ENCODE measurements at regions not wholly inside any gene's neighbourhood (a gene's known extent, or its start where the extent isn't known, plus 50 kb on each side); places are given as distances from the start of the nearest gene placed in this dataset.

DNA sequence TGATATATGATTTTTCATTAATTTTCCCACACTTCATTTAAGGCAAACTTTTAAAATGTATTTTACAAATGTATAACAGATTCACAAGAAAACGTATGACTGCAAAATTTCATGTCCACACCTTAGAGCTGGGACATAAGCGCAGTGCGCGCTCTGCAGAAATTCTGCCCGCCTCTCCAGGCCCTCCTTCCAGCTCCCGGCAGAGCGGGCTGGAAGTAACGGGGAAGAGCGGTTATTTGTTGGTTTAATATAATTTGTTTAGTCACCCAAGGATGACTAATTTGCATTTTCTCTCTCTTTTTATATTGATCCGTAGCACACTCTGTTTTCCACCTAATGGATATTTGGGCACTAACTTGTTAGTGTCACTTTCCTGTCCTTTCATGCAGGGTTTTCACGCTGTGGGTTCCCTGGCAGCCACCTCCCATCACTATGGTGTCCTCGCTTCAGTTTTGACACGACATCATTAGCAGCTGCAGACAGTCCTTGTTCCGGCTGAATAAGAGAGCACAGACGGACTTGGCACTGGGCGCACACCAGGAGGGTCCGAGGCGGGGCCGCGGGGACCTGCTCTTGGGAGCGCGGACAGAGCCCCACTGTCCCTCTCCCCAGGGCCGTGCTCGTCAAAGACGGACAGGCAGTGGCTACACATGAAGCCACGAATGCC, 129.2 kb upstream of the SEC61G start:
- POLR2A ChIA-PET: no interaction called here

DNA sequence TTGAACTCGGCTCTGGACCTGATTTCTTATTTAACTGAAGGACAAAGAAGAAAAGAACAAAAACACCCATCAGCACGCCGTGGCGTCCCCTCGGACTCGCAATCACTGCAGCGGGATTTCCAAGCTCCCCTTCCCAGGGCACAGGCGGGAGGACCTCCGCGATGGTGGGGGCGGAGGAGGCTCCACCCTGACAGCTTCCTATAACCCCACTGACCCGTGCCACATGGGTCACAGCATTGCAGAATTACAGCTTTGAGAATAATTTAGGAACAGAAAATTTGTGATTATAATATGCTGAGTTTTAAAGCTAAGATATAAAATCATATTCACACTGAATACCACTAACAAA, 129.7 kb upstream of the SEC61G start:
- DNase-seq: no peak
- CTCF ChIA-PET: no interaction called here
- Mint-ChIP-seq H3K4me1 (no peaks in the 10 kb centered on the region), H3K9me3 (no peaks in the 10 kb centered on the region), H3K36me3 (ENCODE audit: low read depth) (no peaks in the 10 kb centered on the region), H3K4me3 (no peak overlapping the region), H3K27me3 (peaks cover 11% of the 10 kb centered on the region), H3K27ac (no peak overlapping the region)
- POLR2A ChIA-PET: no interaction called here

More for the DNA sequence above, 129.2 kb upstream of the SEC61G start:
- CTCF ChIA-PET: no interaction called here
- Mint-ChIP-seq H3K4me3 (no peak overlapping the region), H3K27me3 (peaks cover 11% of the 10 kb centered on the region), H3K4me1 (no peaks in the 10 kb centered on the region), H3K9me3 (no peaks in the 10 kb centered on the region), H3K27ac (no peak overlapping the region), H3K36me3 (ENCODE audit: low read depth) (no peaks in the 10 kb centered on the region)
- no peak for DNase-seq

DNA sequence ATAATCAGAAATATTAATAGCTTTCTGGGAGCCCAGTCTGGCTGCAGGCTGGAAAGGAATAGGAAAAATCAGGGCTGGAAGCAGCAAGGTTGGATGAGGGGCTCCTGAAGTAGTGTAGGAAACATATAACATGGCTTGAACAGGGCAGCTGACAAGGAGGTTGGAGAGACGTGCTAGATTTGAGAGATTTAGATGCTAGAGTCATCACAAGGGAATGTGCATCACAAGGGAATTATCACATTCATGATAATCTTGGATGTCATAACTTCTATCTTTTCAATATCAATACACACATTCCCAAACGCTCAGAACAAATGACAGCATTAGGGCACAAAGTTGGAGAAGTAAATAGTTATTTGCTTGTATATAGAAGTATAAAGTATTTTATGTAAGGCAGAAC, 120.9 kb upstream of the EGFR start:
- Mint-ChIP-seq H3K27ac (no peak overlapping the region), H3K27me3 (peaks cover 2% of the 10 kb centered on the region), H3K36me3 (ENCODE audit: low read depth) (no peaks in the 10 kb centered on the region), H3K4me1 (no peaks in the 10 kb centered on the region), H3K9me3 (no peaks in the 10 kb centered on the region), H3K4me3 (no peak overlapping the region)
- POLR2A ChIA-PET: no interaction called here
- DNase-seq: no peak
- CTCF ChIA-PET: no interaction called here

GRCh38 chr7:54898659-54899340, 120.0 kb upstream of the EGFR start:
- no peak overlapping the region for H3K27ac Mint-ChIP-seq
- POLR2A ChIA-PET: no interaction called here
- H3K36me3 Mint-ChIP-seq (ENCODE audit: low read depth): no peaks in the 10 kb centered on the region
- no peaks in the 10 kb centered on the region for H3K4me1 Mint-ChIP-seq
- peaks cover 2% of the 10 kb centered on the region for H3K27me3 Mint-ChIP-seq
- DNase-seq: no peak
- CTCF ChIA-PET: no interaction called here
- H3K9me3 Mint-ChIP-seq: no peaks in the 10 kb centered on the region
- no peak overlapping the region for H3K4me3 Mint-ChIP-seq

DNA sequence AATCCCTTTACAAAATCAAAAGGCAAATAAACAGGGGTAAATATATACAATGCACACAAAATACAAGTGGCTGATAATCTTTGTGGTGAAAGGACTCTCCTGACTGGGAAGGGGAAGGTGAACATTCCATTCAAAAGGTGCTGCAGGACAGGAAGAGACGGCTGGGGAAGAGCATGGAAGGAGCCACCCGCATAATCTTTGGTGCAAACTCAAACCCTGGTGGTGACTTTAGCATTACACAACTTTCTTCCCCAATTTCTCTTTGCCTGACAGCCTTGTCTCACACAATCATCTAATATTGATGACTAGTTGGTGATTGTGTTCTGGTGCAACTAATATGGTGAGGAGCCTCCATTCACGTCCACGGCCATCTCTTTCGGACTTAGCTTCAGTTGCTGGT, 117.0 kb upstream of the EGFR start:
- no peak for DNase-seq
- Mint-ChIP-seq H3K4me1 (no peaks in the 10 kb centered on the region), H3K27ac (no peak overlapping the region), H3K36me3 (ENCODE audit: low read depth) (no peaks in the 10 kb centered on the region), H3K4me3 (no peak overlapping the region), H3K9me3 (no peaks in the 10 kb centered on the region), H3K27me3 (peaks cover 1% of the 10 kb centered on the region)
- ChIA-PET CTCF (no interaction called here), POLR2A (no interaction called here)

DNA sequence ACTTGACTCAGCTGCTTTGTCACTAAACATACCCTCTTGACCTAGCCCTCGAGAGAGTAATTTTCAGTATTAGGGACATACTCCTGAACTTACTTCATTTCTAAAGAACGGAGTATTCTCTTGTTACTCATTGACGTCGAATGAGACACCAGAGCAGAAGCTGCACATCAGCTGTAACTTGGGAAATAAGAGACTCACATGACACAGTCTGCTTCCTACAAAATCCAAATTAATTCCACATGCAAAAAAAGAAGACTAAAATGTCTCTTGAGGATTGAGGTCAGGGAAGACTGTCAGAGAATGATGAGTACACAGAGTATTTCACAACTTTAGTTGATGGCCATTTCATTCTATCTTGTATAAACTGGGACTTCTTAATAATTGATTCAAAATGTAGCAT, 114.7 kb upstream of the EGFR start:
- Mint-ChIP-seq H3K27ac (no peak overlapping the region), H3K27me3 (no peaks in the 10 kb centered on the region), H3K4me3 (no peak overlapping the region), H3K9me3 (no peaks in the 10 kb centered on the region), H3K36me3 (ENCODE audit: low read depth) (no peaks in the 10 kb centered on the region), H3K4me1 (no peaks in the 10 kb centered on the region)
- CTCF ChIA-PET: no interaction called here
- no peak for DNase-seq
- POLR2A ChIA-PET: no interaction called here

GRCh38 chr7:54904986-54905385, 113.8 kb upstream of the EGFR start:
- H3K4me1 Mint-ChIP-seq: no peaks in the 10 kb centered on the region
- no peak overlapping the region for H3K4me3 Mint-ChIP-seq
- DNase-seq: no peak
- no peaks in the 10 kb centered on the region for H3K27me3 Mint-ChIP-seq
- ChIA-PET CTCF (no interaction called here), POLR2A (no interaction called here)
- H3K9me3 Mint-ChIP-seq: no peaks in the 10 kb centered on the region
- H3K36me3 Mint-ChIP-seq (ENCODE audit: low read depth): no peaks in the 10 kb centered on the region
- no peak overlapping the region for H3K27ac Mint-ChIP-seq

DNA sequence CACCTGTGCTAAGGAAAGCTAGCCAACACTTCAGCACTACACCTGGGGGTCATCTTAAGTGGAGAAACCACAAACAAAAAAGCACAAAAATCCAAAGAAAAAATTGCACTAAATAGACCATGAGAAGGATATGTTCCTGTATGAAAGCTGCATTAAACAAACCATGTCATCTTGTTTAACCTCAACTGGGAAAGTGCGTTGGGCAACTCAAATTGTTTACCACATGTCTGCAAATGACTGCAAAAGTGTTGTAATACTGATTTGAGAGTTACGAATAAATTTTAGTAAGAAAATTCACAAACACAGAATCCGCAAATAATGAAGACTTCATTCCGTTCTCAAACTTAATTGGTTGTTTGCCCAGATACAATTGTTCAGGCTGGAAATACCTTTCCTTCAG, 111.9 kb upstream of the EGFR start:
- CTCF ChIA-PET: no interaction called here
- Mint-ChIP-seq H3K36me3 (ENCODE audit: low read depth) (no peaks in the 10 kb centered on the region), H3K4me1 (no peaks in the 10 kb centered on the region), H3K9me3 (no peaks in the 10 kb centered on the region), H3K27ac (no peak overlapping the region), H3K4me3 (no peak overlapping the region), H3K27me3 (no peaks in the 10 kb centered on the region)
- no peak for DNase-seq
- POLR2A ChIA-PET: no interaction called here

- no peak overlapping the region for H3K4me3 Mint-ChIP-seq
- ChIA-PET CTCF (no interaction called here), POLR2A (no interaction called here)
- no peaks in the 10 kb centered on the region for H3K36me3 Mint-ChIP-seq (ENCODE audit: low read depth)
- H3K27me3 Mint-ChIP-seq: no peaks in the 10 kb centered on the region
- H3K4me1 Mint-ChIP-seq: no peaks in the 10 kb centered on the region
- no peaks in the 10 kb centered on the region for H3K9me3 Mint-ChIP-seq
- no peak for DNase-seq
- H3K27ac Mint-ChIP-seq: no peak overlapping the region
Observed at GRCh38 chr7:54907981-54908380, 110.8 kb upstream of the EGFR start.

DNA sequence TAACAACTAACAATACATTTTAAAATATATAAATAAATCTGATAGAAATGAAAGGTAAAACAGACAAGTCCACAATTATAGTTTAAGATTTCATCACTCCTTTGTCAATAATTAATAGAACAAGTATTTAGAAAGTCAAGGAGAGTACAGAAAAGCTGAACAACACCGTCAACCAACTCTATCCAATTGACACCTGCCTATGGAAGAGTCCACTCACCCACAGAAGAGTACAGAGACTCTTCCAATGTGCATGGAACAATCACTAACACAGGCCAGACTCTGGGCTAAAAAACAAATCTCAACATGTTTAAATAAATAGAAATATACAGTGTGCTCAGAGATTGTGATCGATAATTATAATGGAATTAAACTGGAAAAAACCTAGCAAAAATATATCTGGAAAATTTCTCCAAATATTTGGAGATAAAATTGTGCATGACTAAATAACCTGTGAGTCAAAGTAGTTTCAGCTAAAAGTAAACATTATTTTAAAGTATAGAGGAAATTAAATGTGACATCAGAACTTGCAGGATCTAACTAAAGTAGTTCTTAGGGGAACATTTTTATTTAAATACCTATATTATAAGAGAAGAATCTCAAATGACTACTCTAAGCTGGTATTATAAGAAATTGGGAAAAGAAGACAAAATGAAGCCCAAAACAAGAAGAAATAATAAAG, 109.9 kb upstream of the EGFR start:
- Mint-ChIP-seq H3K4me1 (no peaks in the 10 kb centered on the region), H3K4me3 (no peak overlapping the region), H3K27ac (no peak overlapping the region), H3K27me3 (no peaks in the 10 kb centered on the region), H3K36me3 (ENCODE audit: low read depth) (no peaks in the 10 kb centered on the region), H3K9me3 (no peaks in the 10 kb centered on the region)
- DNase-seq: no peak
- ChIA-PET CTCF (no interaction called here), POLR2A (no interaction called here)

DNA sequence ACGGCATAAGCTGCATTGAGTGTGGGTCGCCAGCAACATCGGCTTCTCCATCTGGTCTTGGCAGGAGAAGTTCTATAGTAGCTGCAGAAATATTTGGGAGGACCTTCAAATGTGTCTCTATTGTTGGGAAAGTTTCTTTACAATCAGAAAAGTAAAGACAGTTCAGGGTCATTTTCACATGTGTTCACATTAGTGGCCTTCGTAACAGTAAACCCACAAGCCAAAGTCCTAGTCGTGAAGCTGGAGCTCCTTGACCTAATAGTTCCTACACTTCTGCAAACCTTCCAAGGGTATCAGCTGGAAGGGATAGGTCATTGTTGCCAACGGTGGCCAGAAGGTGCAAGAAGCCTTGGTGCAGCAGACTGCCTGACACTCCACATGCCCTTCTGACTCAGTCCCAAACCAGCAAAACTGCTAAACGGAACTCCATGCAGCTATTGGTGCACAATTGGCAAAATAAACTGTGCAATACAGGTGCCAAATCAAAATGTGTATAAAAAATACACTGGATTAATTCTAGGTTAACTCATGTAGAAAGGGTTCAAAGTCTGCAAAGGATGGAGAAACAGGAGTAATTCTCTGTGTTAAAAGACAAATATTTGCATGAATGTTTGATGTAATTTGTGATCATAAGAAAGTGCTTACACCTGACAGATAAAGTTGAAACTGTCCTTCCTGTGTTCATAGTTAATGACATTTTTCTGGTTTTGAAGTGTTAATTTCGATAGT, 102.8 kb upstream of the EGFR start:
- POLR2A ChIA-PET: no interaction called here

DNA sequence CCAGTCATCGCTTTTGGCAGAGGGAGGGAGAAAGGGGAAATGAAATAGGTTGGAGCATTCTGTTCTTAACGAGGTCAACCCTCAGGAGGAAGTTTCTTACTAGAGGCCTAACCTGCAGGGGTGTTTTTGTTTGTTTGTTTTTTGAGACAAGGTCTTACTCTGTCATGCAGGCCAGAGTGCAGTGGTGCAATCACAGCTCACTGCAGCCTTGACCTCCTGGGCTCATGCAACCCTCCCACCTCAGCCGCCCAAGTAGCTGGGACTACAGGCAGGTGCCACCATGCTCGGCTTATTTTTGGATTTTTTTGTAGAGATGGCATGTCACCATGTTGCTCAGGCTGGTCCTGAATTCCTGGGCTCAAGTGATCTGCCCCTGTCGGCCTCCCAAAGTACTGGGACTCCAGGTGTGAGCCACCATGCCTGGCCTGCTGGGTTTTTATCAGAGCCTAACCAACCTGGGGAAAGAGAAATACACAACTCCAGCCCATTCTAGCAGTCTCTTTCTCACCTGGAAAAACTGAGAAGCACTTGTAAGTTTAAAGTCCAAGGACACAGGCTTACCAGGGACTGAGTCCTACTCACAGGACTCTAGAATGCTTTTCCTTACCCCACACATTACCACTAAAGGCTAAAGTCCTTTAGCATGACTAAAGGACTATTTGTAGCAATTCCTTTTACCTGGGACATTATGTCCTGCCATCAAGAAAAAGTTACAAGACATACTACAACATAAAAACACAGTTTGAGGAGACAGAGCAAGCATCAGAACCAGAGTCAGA, 101.0 kb upstream of the EGFR start:
- ChIA-PET CTCF (no interaction called here), POLR2A (no interaction called here)
- H3K4me3 Mint-ChIP-seq: no peak overlapping the region
- no peak for DNase-seq
- no peaks in the 10 kb centered on the region for H3K36me3 Mint-ChIP-seq (ENCODE audit: low read depth)
- no peaks in the 10 kb centered on the region for H3K4me1 Mint-ChIP-seq
- no peaks in the 10 kb centered on the region for H3K9me3 Mint-ChIP-seq
- H3K27ac Mint-ChIP-seq: no peak overlapping the region
- peaks cover 6% of the 10 kb centered on the region for H3K27me3 Mint-ChIP-seq

More for the DNA sequence above, 102.8 kb upstream of the EGFR start:
- Mint-ChIP-seq H3K27ac (no peak overlapping the region), H3K4me1 (no peaks in the 10 kb centered on the region), H3K27me3 (peaks cover 6% of the 10 kb centered on the region), H3K4me3 (no peak overlapping the region), H3K9me3 (no peaks in the 10 kb centered on the region), H3K36me3 (ENCODE audit: low read depth) (no peaks in the 10 kb centered on the region)
- DNase-seq: no peak
- CTCF ChIA-PET: no interaction called here

- CTCF ChIA-PET: no interaction called here
- Mint-ChIP-seq H3K9me3 (no peaks in the 10 kb centered on the region), H3K36me3 (ENCODE audit: low read depth) (no peaks in the 10 kb centered on the region), H3K4me3 (no peak overlapping the region), H3K27ac (no peak overlapping the region), H3K4me1 (no peaks in the 10 kb centered on the region), H3K27me3 (peaks cover 6% of the 10 kb centered on the region)
- DNase-seq: no peak
- POLR2A ChIA-PET: no interaction called here
Observed at GRCh38 chr7:54921116-54921515, 97.7 kb upstream of the EGFR start.
